ENCODE measurements at regions not wholly inside any gene's neighbourhood (a gene's known extent, or its start where the extent isn't known, plus 50 kb on each side); places are given as distances from the start of the nearest gene placed in this dataset.

- no peak for DNase-seq (ENCODE audit: low spot score)
- CTCF ChIA-PET = no interaction called here
- TF ChIP-seq CTCF (conservative IDR thresholded peaks at IDR 0.05; ENCODE audit: low read depth) = no peak
- H3K27ac ChIP-seq = no peak overlapping the region
- POLR2A ChIA-PET (ENCODE audit: low non-redundant PET) = no interaction called here
Measured at GRCh38 chr7:136062625-136063325, 85.6 kb upstream of the MTPN start.

GRCh38 chr7:136061433-136061832 is 84.3 kb upstream of the MTPN start:
- DNase-seq (ENCODE audit: low spot score) = no peak
- POLR2A ChIA-PET (ENCODE audit: low non-redundant PET) = no interaction called here
- TF ChIP-seq CTCF (conservative IDR thresholded peaks at IDR 0.05; ENCODE audit: low read depth) = no peak
- no peak overlapping the region for H3K27ac ChIP-seq
- CTCF ChIA-PET = no interaction called here

GRCh38 chr7:136058546-136058945 is 81.4 kb upstream of the MTPN start:
- TF ChIP-seq CTCF (conservative IDR thresholded peaks at IDR 0.05; ENCODE audit: low read depth) = no peak
- ChIA-PET CTCF (no interaction called here), POLR2A (ENCODE audit: low non-redundant PET) (no interaction called here)
- DNase-seq (ENCODE audit: low spot score) = no peak
- no peak overlapping the region for H3K27ac ChIP-seq

- ChIA-PET POLR2A (ENCODE audit: low non-redundant PET) (no interaction called here), CTCF (no interaction called here)
- no peak for DNase-seq (ENCODE audit: low spot score)
- no peak for TF ChIP-seq CTCF (conservative IDR thresholded peaks at IDR 0.05; ENCODE audit: low read depth)
- H3K27ac ChIP-seq = no peak overlapping the region
Measured at GRCh38 chr7:136057509-136057908, 80.3 kb upstream of the MTPN start.

- POLR2A ChIA-PET (ENCODE audit: low non-redundant PET) = no interaction called here
- CTCF ChIA-PET = no interaction called here
- no peak for DNase-seq (ENCODE audit: low spot score)
- TF ChIP-seq CTCF (conservative IDR thresholded peaks at IDR 0.05; ENCODE audit: low read depth) = no peak
- no peak overlapping the region for H3K27ac ChIP-seq
Measured at GRCh38 chr7:136056651-136057231, 79.6 kb upstream of the MTPN start.

GRCh38 chr7:136055266-136055665 is 78.1 kb upstream of the MTPN start:
- H3K27ac ChIP-seq = no peak overlapping the region
- no peak for DNase-seq (ENCODE audit: low spot score)
- TF ChIP-seq CTCF (conservative IDR thresholded peaks at IDR 0.05; ENCODE audit: low read depth) = no peak
- ChIA-PET POLR2A (ENCODE audit: low non-redundant PET) (no interaction called here), CTCF (no interaction called here)

All from RWPE1 (cell line).